ENCODE measurements at regions not wholly inside any gene's neighbourhood (a gene's known extent, or its start where the extent isn't known, plus 50 kb on each side); places are given as distances from the start of the nearest gene placed in this dataset.
"Not testable (repeated sequence)": the region's sequence is repeated elsewhere in the genome, so short reads cannot be mapped to it uniquely, and the experiment has no call there.

GRCh38 chr3:6622712-6623111 is 238.2 kb upstream of the GRM7 start:
- no peak for DNase-seq (ENCODE audit: low read depth in 3 of 3, low spot score in 1 of 3)

- DNase-seq (ENCODE audit: low read depth in 3 of 3, low spot score in 1 of 3), result no peak
Observed at GRCh38 chr3:6631376-6631775, 229.5 kb upstream of the GRM7 start.

- DNase-seq (ENCODE audit: low read depth in 3 of 3, low spot score in 1 of 3), result no peak
Observed at GRCh38 chr3:6640907-6641306, 220.0 kb upstream of the GRM7 start.

- DNase-seq (ENCODE audit: low read depth in 3 of 3, low spot score in 1 of 3), result no peak
Observed at GRCh38 chr3:6644070-6644929, 216.6 kb upstream of the GRM7 start.

- no peak for DNase-seq (ENCODE audit: low read depth in 3 of 3, low spot score in 1 of 3)
Observed at GRCh38 chr3:6654670-6655069, 206.2 kb upstream of the GRM7 start.

- no peak for DNase-seq (ENCODE audit: low read depth in 3 of 3, low spot score in 1 of 3)
Observed at GRCh38 chr3:6655275-6655674, 205.6 kb upstream of the GRM7 start.

- DNase-seq (ENCODE audit: low read depth in 3 of 3, low spot score in 1 of 3), result no peak
Observed at GRCh38 chr3:6657591-6657990, 203.3 kb upstream of the GRM7 start.

GRCh38 chr3:6667354-6667753 is 193.6 kb upstream of the GRM7 start:
- no peak for DNase-seq (ENCODE audit: low read depth in 3 of 3, low spot score in 1 of 3)

- DNase-seq (ENCODE audit: low read depth in 3 of 3, low spot score in 1 of 3), result no peak
Observed at GRCh38 chr3:6671363-6671762, 189.6 kb upstream of the GRM7 start.

GRCh38 chr3:6679510-6679909 is 181.4 kb upstream of the GRM7 start:
- no peak for DNase-seq (ENCODE audit: low read depth in 3 of 3, low spot score in 1 of 3)

GRCh38 chr3:6680119-6680806 is 180.7 kb upstream of the GRM7 start:
- no peak for DNase-seq (ENCODE audit: low read depth in 3 of 3, low spot score in 1 of 3)

GRCh38 chr3:6697285-6697684 is 163.6 kb upstream of the GRM7 start:
- DNase-seq (ENCODE audit: low read depth in 3 of 3, low spot score in 1 of 3), result no peak

GRCh38 chr3:6697722-6698121 is 163.2 kb upstream of the GRM7 start:
- no peak for DNase-seq (ENCODE audit: low read depth in 3 of 3, low spot score in 1 of 3)

- DNase-seq (ENCODE audit: low read depth in 3 of 3, low spot score in 1 of 3), result not testable (repeated sequence)
Observed at GRCh38 chr3:6704817-6705216, 156.1 kb upstream of the GRM7 start.

- no peak for DNase-seq (ENCODE audit: low read depth in 3 of 3, low spot score in 1 of 3)
Observed at GRCh38 chr3:6706777-6707176, 154.1 kb upstream of the GRM7 start.

GRCh38 chr3:6709178-6709577 is 151.7 kb upstream of the GRM7 start:
- DNase-seq (ENCODE audit: low read depth in 3 of 3, low spot score in 1 of 3), result no peak

GRCh38 chr3:6714962-6715361 is 146.0 kb upstream of the GRM7 start:
- DNase-seq (ENCODE audit: low read depth in 3 of 3, low spot score in 1 of 3), result no peak

- no peak for DNase-seq (ENCODE audit: low read depth in 3 of 3, low spot score in 1 of 3)
Observed at GRCh38 chr3:6716420-6716819, 144.5 kb upstream of the GRM7 start.

- no peak for DNase-seq (ENCODE audit: low read depth in 3 of 3, low spot score in 1 of 3)
Observed at GRCh38 chr3:6717026-6717943, 143.6 kb upstream of the GRM7 start.

GRCh38 chr3:6719999-6720398 is 140.9 kb upstream of the GRM7 start:
- DNase-seq (ENCODE audit: low read depth in 3 of 3, low spot score in 1 of 3), result no peak

- no peak for DNase-seq (ENCODE audit: low read depth in 3 of 3, low spot score in 1 of 3)
Observed at GRCh38 chr3:6721491-6721890, 139.4 kb upstream of the GRM7 start.

- DNase-seq (ENCODE audit: low read depth in 3 of 3, low spot score in 1 of 3), result no peak
Observed at GRCh38 chr3:6723205-6723604, 137.7 kb upstream of the GRM7 start.
